ENCODE measurements at regions not wholly inside any gene's neighbourhood (a gene's known extent, or its start where the extent isn't known, plus 50 kb on each side); places are given as distances from the start of the nearest gene placed in this dataset.

DNA sequence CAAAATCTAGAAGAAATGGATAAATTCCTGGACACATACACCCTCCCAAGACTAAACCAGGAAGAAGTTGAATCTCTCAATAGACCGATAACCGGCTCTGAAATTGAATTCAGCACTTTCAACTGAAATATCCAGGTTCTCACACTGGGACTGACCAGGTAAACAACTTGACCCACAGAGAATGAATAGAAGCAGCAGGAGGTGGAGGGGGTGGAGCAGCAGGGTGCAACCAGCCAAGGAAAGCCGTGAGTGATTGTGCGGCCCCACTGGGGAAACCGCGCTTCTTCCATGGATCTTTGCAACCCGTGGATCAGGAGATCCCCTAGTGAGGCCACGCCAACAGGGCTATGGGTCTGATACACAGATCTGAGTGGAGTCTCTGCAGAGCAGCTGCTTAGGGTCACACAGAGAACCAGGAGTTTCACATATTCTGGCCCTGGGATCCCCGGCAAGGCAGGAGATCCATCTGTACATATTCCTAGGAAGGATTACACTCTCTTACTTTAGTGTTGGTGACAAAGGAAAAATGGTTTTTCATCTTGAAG is 181.5 kb downstream of the SLCO4C1 start:
- no peaks in the 10 kb centered on the region for H3K4me1 ChIP-seq (ENCODE audit: insufficient read depth, low read length)
- no peaks in the 10 kb centered on the region for H4K20me1 ChIP-seq (ENCODE audit: low read length)
- intact Hi-C loops (cut with micrococcal nuclease) = no loop called here
- H3K4me2 ChIP-seq (ENCODE audit: low read length) = no peak overlapping the region
- TF ChIP-seq EZH2 (IDR thresholded peaks at IDR 0.05; ENCODE audit: low read length, unreplicated experiment) (no peak), CTCF (conservative IDR thresholded peaks at IDR 0.05; ENCODE audit: low read depth, low read length) (no peak), EZH2phosphoT487 (IDR thresholded peaks at IDR 0.05; ENCODE audit: borderline replicate concordance, low read length) (no peak)
- H3K9me3 ChIP-seq (ENCODE audit: low read length) = no peaks in the 10 kb centered on the region
- no peak for ATAC-seq
- H3F3A ChIP-seq (ENCODE audit: low read length, unreplicated experiment) = no peaks in the 10 kb centered on the region
- no peak for DNase-seq
- H3K9me2 ChIP-seq (replicated peaks; ENCODE audit: low read length) = no peaks in the 10 kb centered on the region
- H3K9ac ChIP-seq (ENCODE audit: low read length) = no peak overlapping the region
- H3K27me3 ChIP-seq (ENCODE audit: low read length) = peaks cover 14% of the 10 kb centered on the region; the same call in 1 of the 2 replicates
- ChIA-PET POLR2A (ENCODE audit: unreplicated experiment) (no interaction called here), CTCF (no interaction called here)
- H3K4me3 ChIP-seq (ENCODE audit: low read length) = no peak overlapping the region
- H3K36me3 ChIP-seq (ENCODE audit: low read depth, low read length) = no peaks in the 10 kb centered on the region
- no peak overlapping the region for H3K27ac ChIP-seq (ENCODE audit: low read length)
- no peak overlapping the region for H2AFZ ChIP-seq (ENCODE audit: low read length)
- no TSS peak for BruUV-seq (replicated peaks)
- no peaks in the 10 kb centered on the region for H3K79me2 ChIP-seq (ENCODE audit: low read length)

- H3K4me1 ChIP-seq (ENCODE audit: insufficient read depth, low read length) = no peaks in the 10 kb centered on the region
- H3K36me3 ChIP-seq (ENCODE audit: low read depth, low read length) = no peaks in the 10 kb centered on the region
- no peaks in the 10 kb centered on the region for H3K9me2 ChIP-seq (replicated peaks; ENCODE audit: low read length)
- ATAC-seq = no peak
- TF ChIP-seq EZH2phosphoT487 (IDR thresholded peaks at IDR 0.05; ENCODE audit: borderline replicate concordance, low read length) = no peak
- TF ChIP-seq CTCF (conservative IDR thresholded peaks at IDR 0.05; ENCODE audit: low read depth, low read length) = no peak
- no peak for TF ChIP-seq EZH2 (IDR thresholded peaks at IDR 0.05; ENCODE audit: low read length, unreplicated experiment)
- no peak overlapping the region for H3K4me3 ChIP-seq (ENCODE audit: low read length)
- H3F3A ChIP-seq (ENCODE audit: low read length, unreplicated experiment) = no peaks in the 10 kb centered on the region
- no peak overlapping the region for H3K4me2 ChIP-seq (ENCODE audit: low read length)
- no peaks in the 10 kb centered on the region for H4K20me1 ChIP-seq (ENCODE audit: low read length)
- no peak for DNase-seq
- H3K79me2 ChIP-seq (ENCODE audit: low read length) = no peaks in the 10 kb centered on the region
- BruUV-seq (replicated peaks) = no TSS peak
- CTCF ChIA-PET = no interaction called here
- H3K27ac ChIP-seq (ENCODE audit: low read length) = no peak overlapping the region
- H3K27me3 ChIP-seq (ENCODE audit: low read length) = no peaks in the 10 kb centered on the region
- no peaks in the 10 kb centered on the region for H3K9me3 ChIP-seq (ENCODE audit: low read length)
- POLR2A ChIA-PET (ENCODE audit: unreplicated experiment) = no interaction called here
- no peak overlapping the region for H3K9ac ChIP-seq (ENCODE audit: low read length)
- H2AFZ ChIP-seq (ENCODE audit: low read length) = no peak overlapping the region
- intact Hi-C loops (cut with micrococcal nuclease) = no loop called here
These were observed 188.2 kb downstream of the SLCO4C1 start for GRCh38 chr5:102107865-102108264.

DNA sequence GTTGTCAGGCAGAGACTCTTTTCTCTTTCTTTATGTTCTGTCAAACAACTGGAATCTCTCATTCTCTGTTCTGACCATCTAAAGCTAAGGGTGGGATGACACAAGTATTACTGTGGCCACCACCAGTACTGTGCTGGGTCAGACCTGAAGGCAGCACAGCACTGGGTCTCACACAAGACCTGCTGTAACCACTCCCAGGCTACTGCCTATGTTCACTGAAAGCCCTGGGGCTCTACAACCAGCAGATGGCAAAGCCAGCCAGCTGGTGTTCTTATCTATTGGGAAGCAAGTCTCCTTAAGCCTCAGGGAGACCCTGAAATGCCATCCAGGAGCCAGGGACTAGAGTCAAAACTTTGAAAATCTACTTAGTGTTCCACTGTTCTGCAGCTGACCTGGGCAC is 189.5 kb downstream of the SLCO4C1 start:
- intact Hi-C loops (cut with micrococcal nuclease) = no loop called here
- Histone ChIP-seq H3K36me3 (ENCODE audit: low read depth, low read length) (no peaks in the 10 kb centered on the region), H3K79me2 (ENCODE audit: low read length) (no peaks in the 10 kb centered on the region), H3K27me3 (ENCODE audit: low read length) (no peaks in the 10 kb centered on the region), H3K9me2 (replicated peaks; ENCODE audit: low read length) (no peaks in the 10 kb centered on the region), H3F3A (ENCODE audit: low read length, unreplicated experiment) (no peaks in the 10 kb centered on the region), H3K9ac (ENCODE audit: low read length) (no peak overlapping the region), H2AFZ (ENCODE audit: low read length) (no peak overlapping the region), H4K20me1 (ENCODE audit: low read length) (no peaks in the 10 kb centered on the region), H3K4me2 (ENCODE audit: low read length) (no peak overlapping the region), H3K9me3 (ENCODE audit: low read length) (no peaks in the 10 kb centered on the region), H3K4me3 (ENCODE audit: low read length) (no peak overlapping the region), H3K27ac (ENCODE audit: low read length) (no peak overlapping the region), H3K4me1 (ENCODE audit: insufficient read depth, low read length) (no peaks in the 10 kb centered on the region)
- BruUV-seq (replicated peaks) = no TSS peak
- ATAC-seq (no peak), DNase-seq (no peak)
- POLR2A ChIA-PET (ENCODE audit: unreplicated experiment) = no interaction called here
- TF ChIP-seq EZH2phosphoT487 (IDR thresholded peaks at IDR 0.05; ENCODE audit: borderline replicate concordance, low read length) (no peak), EZH2 (IDR thresholded peaks at IDR 0.05; ENCODE audit: low read length, unreplicated experiment) (no peak), CTCF (conservative IDR thresholded peaks at IDR 0.05; ENCODE audit: low read depth, low read length) (no peak)
- CTCF ChIA-PET = no interaction called here

Data from PC-3 (cell line).